HG03457 (cell line): ENCODE measurements at regions not wholly inside any gene's neighbourhood (a gene's known extent, or its start where the extent isn't known, plus 50 kb on each side); places are given as distances from the start of the nearest gene placed in this dataset.
"Not testable (repeated sequence)": the region's sequence is repeated elsewhere in the genome, so short reads cannot be mapped to it uniquely, and the experiment has no call there.

Experiments
- ATAC-seq: cut with Tn5 transposase; IDR thresholded peaks from one replicate; pipeline ENCODE4 v1.9.1; 2021; ENCODE audit warnings: moderate number of reproducible peaks; ENCODE audit not compliant: unreplicated experiment

DNA sequence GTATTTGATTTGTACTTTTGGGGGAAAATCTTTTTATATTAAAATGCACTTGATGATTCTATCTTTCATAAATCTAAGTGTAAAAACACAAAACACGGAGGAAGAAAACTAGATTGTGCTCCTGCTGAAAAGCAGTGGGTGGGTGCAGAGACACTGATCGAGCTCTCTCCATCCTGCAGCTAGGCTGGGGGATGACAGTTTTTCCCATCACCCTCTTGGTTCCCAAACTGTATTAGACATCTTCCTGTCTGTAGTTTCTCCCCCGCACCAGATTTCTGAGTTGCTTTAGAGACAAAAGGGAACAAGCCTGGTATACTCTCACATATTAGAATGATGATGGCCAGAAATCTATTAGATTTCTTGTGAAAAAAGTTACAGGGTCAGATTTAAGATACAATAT, 99.6 kb downstream of the FAM114A2 start:
- ATAC-seq, result no peak

DNA sequence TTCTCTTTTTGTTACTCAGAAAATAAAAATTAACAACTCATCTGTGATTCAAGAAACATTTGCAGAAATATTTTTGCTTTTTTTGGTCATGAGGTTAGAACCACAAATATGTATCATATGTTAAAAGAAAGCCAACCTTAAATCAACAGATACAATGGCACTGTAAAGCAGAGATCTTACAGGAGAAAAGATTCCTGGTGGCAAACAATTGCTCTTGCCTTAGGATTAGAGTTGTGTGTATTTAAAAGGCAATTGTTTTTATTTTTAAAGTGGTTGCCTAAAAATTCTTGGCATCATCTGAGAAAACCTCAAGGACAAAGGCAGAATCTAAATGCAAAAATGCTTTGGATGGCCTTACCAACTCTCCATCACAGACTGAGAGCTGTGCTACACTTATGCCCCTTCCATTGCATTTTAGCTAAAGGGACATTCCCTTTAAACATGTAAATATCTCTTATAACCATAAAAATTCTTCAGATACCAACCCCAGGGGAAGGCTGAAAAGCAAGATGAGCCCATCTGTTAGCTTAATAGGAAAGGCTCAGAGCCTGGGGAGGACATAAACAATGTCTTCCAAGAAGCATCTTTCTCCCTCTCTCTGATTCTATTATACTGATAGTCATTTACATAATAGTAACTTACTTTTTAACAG, 100.4 kb downstream of the FAM114A2 start:
- no peak for ATAC-seq

DNA sequence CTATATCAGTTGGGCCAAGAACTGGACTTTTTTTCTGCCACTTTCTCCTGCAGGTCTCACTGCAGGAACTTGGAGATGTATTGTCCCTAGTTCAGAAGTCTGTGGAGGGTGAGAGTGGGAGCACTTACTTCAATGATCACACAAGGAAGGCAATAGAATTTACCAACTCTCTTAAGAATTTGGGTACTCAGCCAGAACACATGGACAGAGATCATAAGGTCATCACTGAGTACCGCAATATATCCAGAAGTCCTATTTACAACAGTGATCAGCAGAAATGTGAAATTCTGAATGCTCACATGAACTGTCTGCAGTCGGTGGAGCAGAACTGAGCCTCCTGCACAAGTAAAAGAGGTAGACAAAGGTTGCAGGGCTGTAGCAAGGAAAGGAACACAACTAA, 101.0 kb downstream of the FAM114A2 start:
- no peak for ATAC-seq

DNA sequence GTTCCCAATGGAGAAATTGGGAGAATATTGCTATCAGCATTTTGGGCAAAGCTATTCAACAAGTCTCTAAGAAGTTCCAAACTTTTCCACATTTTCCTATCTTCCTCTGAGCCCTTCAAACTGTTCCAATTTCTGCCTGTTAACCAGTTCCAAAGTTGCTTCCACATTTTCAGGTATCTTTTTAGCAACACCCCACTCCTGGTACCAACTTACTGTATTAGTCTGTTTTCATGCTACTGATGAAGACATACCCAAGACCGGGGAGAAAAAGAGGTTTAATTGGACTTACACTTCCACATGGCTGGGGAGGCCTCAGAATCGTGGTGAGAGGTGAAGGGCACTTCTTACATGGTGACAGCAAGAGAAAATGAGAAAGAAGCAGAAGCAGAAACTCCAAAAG, 103.6 kb downstream of the FAM114A2 start:
- ATAC-seq, result not testable (repeated sequence)

DNA sequence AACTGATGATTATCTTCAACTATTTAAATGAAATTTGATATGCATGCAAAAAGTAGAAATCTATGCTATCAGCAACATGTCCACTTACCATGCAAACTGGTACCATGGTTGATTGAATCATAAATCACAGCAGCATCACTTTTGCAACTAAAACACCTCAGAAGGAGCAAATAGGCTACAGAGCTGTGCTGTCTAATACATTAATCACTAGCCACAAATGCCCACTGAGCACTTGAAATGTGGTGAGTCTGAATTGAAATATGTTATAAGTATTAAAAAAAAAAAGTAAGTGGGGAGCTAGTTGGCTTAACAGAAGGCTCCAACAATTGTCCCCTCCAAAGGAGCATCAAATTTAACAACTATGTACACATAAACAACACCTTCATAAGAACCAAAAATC, 112.5 kb downstream of the FAM114A2 start:
- no peak for ATAC-seq

DNA sequence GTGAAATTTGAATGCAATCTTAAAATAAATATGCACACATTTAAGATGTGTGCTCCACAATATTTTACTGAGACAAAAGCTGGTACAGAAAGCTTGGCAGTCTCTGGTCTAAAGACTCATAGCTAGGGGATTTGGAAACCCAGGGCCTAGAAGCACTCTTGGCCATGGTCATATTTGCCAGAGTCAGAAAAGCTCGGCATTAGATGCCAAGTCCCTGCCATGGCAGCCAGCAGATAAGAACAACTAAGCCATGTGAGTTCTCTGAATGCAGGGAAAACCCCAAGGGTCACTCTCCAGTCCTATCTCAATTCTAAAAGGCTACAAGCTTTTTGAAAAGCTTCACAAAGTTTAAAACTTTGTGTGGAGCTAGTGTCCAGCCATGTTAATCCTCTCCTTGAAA, 119.5 kb downstream of the FAM114A2 start:
- no peak for ATAC-seq

DNA sequence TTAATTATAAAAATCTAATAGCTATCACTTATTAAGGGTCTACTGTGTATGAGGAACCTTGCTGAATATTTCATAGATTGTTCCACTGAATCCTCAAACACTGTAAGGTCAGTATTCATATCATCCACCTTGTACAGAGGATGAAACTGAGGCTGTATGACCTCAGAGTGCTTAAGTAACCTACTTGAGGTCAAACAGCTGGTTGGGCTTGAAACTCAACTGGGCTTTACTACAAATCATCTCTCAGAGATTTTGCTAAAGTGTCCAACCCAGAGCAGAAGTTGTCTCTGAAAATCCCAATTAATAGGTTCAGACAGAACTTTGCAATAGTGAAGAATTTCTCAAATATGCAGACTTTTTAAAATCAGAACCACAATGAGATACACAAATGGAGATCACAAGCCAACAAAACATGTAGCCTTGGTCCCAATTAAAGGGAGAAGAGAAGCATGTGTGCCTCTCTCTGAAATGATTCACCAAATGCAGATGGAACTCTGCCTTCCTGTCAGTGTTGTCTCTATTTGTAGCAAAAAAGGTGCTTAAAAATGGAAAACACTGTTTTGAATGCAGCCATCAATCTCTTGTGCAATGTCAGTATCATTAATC, 131.4 kb downstream of the FAM114A2 start:
- no peak for ATAC-seq

DNA sequence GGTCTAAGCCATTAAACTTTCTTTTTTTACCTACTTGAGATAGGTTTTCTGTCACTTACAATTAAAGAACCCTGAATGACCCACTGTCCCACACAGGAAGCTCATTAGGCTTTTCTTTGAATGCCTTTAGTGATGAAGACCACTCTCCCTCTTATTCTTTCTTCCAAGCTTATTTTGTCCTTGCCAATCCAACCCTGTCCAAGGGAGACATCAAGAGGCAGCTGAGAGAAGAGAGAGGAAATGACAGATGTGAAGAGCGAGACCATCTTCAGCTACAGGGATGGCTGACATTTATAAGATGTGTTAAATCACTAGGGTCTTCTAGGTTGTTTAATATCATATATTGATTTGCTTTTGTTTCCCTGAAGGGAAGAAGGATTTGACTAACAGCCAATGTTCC, 133.5 kb downstream of the FAM114A2 start:
- no peak for ATAC-seq

DNA sequence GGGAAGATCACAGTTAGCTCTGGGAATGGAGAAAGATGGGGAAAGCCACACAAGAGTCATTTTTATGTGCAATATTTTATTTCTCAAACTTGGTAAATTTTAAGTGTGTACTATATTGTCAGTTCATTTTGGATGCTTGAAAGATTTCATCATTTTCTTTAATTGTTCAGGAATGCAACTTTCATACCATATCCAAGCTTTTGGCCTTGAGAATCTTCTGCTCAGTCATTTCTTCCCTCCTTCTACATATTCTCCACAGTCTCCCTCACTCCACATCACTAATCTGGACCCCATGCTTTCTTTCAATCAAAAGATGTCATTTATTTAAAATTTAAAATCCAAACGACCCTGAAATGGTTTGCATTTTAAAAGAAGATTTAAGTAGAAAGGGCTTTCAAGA, 135.4 kb downstream of the FAM114A2 start:
- no peak for ATAC-seq

DNA sequence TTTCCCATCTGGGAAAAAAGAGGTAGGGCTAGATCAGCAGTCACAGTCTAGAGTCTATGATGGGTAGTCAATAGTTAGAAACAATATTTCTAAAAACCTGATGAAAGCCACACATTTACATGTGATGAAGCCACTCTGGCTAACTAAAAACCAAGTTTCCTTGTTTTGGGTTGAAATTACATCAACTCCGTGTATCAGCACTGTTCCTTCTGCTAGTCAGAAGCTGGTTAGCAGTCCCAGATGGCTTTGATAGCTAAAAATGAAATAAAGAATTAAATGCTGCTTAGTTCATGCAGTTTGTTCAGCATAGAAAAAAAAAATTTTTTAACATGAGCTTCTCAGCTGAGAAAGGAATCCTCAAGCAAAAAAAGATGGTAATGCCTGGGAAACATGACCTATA, 136.7 kb downstream of the FAM114A2 start:
- ATAC-seq, result no peak

DNA sequence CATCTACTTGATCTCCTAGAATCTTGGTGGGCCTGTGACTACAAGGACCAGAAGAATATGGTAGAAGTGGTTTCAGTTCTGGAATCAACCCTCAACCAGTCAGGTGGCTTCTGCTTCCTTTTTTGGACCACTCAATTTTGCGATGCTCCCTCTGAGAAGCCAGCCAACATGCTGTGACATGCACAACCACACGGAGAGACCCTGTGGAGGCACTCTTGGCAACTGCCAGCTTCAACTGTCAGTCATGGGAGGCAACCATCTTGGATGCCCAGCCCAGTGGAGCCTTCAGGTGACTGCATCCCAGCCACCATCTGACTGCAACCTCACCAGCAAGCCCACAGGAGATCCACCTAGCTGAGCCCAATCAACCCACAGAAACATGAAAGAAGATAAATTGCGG, 137.3 kb downstream of the FAM114A2 start:
- ATAC-seq, result no peak

DNA sequence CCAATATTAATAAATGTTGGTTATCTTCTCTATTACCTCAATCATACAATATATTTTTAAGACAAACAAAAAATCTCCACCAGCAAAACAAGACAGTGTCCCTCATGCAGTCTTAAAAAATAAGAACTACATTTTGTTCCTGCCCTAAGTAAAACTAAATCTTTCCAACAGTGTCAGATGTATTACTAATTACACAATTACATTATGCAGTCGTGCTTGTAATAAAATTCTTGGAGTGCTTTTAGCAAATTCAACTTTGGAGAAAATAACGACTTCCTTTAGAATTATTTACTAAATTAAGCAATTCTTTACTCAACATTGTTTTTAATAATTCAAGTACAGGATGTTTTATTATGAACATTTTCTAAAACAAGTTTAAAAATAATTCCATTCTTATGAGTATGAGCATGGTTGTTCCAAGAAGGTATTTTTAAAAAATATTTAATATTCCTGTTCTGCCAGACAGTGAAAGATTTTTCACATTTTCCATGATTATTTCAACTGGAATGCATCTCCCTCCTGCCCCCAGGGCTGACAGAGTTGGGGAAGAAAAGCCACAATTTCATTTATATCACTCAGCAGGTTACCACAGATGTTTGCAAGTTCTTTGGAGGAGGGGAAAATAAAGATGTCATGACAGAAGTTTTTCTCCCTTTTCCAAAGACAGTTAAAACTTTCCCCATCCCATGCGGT, 137.9 kb downstream of the FAM114A2 start:
- no peak for ATAC-seq

DNA sequence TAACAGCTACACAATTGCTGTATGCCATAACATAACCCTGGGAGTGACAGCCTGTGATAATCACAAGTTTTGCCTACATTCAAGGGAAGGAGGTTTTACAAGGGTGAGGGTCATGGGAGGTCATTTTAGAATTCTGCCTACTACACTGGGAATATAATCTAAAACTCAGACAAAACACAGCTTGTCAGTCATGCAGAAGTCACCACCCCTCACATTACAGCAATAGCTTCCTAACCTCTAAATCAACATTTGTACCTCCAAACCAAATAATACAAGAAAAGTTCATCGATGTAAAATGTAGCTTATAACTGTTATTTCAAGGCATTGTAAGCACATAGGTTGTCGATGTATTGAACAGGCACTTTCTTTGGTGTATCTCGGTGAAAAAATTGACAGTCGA, 139.0 kb downstream of the FAM114A2 start:
- no peak for ATAC-seq

DNA sequence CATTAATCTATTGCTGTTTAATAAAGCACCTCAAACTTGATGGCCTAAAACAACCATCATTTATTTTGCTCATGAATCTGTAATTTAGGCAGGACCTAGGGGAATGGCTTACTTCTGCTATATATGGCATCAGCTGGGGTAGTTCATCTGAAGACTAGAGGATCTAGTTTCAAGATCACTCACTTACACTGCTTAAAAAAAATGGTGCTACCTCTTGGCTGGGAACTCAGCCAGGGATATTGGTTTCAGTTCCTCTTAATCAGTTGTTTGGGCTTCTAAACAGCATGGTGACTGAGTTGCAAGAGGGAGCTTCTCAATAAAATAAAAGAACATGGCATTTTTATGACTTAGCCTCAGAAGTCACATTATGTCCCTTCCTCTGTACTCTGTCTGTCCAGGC, 142.0 kb downstream of the FAM114A2 start:
- peak; percentile 100 for ATAC-seq

DNA sequence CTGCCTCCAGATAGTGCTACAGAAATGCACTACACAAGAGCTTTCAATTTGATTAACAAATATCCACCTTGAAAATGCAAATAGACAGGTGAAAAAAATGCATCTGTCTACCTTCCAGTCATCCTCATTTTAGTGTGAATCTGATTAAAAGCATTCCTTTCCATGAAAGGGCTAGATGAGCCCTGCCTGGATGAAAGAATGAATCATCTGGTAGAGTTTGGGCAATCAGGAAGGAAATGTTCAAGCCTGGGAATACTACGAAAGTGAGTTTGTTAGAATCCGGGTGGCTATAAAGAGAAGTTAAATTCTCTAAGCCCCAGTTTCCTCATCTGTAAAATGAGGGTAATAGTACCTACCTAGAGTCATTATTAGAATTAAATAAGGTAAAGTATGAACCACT, 142.6 kb downstream of the FAM114A2 start:
- ATAC-seq, result no peak

DNA sequence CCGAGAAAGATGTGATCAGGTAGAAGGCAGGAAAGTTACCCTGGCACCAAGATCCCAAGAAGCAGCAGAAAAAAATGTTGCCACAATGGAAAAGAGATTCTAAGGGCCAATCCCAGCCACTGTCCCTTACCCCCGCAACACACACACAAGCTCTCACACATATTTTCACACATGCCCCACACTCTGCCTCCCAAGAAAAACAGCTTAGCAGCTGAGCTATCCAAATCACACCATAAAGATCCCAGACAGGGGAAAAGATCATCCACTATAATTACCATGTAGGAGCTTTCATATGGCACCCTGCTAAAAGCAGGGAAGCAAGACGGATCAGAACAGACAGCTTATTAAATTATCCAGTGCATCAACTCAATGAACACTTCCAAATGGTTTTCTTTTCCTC, 143.4 kb downstream of the FAM114A2 start:
- no peak for ATAC-seq

DNA sequence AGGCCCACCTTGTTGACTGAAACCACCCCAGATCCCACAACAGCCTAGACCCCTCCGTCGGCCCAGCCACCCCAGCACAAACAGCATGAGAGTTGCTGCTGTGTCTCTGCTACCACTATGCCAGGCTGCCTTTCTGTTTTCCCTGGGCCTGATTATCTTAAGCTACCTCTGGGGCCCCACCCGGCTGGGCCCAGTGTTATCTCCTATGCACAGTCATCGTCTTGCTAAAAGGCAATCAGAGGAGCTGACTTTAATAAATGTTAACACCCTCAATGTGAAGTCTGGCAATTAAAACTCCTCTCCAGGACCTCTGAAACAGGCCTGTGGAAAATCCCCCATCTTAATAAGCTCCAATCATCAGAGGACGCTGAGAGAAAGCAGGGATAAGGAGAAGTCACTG, 144.9 kb downstream of the FAM114A2 start:
- no peak for ATAC-seq

DNA sequence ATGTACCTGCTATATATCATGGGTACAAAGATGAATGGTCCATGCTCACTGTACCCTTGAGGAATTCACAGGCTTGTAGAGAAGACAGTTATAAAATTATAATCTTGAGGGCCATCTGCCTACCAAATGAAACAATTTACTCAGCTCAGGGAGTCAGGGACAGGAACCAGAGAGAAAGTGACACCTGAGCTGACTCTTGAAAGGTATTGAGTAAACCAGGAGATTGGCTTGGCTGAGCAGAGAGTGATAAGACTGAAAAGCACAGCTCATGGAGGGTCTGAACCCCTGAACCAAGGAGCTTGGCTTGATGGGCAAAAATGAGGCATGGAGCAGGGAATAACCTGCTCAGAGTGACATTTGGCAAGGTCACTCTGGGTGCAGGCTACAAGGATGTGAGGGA, 147.3 kb downstream of the FAM114A2 start:
- ATAC-seq, result no peak

DNA sequence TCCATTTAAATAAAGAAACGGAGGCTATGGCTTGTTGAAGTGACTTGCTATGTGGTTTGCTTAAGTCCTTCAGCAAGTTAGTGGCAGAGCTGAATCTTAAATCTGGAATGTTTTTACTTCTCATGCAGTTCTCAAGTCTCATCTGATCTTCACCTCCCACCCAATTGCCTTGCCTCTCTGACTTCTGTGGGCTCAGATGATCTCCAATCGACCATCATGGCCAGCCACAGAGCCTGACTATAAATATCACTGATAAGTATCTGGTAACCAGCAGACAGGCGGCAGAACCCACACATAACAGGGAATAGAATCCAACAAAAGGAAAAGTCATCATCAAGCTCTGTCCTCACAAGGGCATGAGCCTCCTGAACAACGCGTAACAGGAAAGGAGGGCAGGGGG, 149.9 kb downstream of the FAM114A2 start:
- ATAC-seq, result no peak

DNA sequence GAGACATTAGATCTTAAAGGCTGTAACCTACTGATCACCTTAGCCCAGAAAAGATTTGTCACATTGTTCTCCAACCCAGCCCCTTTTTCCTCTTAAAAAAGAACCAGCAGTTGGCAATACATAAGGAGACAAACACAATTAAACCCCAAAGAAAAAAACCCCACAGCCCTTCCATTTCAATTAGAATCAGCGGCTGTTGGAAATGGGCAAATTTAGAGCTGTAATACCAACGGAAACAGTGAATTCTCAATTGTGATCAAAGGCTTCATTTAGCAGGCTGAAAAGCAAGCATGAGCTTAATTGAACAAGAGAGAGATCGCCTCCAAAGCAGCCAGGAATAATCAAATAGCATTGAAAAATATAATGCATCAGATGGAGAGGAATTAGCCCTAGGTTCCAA, 153.6 kb downstream of the FAM114A2 start:
- no peak for ATAC-seq

DNA sequence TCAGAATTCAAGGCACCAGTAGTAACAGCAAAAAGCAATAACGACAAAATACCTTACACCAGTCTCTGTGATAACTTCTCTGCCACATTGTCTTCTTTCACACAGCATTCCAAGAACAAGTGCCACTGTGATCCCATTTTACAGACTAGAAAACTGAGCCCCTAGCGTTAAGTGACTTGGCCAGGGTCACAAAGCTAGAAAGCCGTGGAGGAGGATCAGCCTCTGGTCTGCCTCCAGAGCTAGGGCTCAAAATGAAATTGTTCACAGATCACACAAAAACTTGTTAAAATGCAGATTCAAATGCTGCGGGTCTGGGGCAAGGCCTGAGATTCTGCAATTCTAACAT, 154.1 kb downstream of the FAM114A2 start:
- ATAC-seq, result no peak

DNA sequence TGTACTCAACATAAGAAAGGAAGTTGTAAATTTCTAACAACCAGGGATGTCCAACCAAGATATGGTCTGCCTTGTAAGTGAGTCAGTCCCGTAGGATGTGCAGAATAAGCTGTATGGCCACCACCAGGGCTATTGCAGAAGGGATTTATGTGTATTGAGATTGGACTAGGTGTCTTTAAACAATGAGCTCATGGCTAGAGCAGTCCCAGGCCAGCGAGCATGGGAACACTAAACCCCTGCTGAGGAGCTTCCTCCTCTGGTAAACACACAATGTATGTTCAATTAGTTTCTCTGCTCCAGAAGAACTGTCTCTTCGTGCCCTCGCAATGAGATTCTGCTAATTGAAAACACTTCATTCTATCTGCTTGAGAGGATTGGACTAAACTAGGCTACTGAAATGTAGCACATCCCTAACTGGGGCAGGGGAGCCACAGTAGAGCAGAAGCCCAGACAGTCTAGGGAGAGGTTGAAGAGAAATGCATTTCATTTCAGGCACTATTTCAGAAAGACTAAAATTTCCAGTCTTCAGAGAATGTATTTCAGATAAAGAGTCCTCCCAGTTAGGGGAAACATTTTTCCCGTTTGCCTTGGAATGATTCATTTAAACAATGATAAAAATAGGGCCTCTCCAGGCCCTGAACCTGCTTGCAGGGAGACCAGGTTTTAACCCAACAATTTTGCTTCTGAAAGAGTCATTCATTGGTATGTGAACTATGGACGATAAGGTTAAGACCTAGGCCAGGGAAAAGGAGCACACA, 154.7 kb downstream of the FAM114A2 start:
- ATAC-seq, result no peak
